GM19043 (cell line): ENCODE measurements at regions not wholly inside any gene's neighbourhood (a gene's known extent, or its start where the extent isn't known, plus 50 kb on each side); places are given as distances from the start of the nearest gene placed in this dataset.

Experiments
- ATAC-seq: cut with Tn5 transposase; IDR thresholded peaks from one replicate; pipeline ENCODE4 v1.9.1; 2021; ENCODE audit warnings: low read depth; ENCODE audit not compliant: unreplicated experiment

DNA sequence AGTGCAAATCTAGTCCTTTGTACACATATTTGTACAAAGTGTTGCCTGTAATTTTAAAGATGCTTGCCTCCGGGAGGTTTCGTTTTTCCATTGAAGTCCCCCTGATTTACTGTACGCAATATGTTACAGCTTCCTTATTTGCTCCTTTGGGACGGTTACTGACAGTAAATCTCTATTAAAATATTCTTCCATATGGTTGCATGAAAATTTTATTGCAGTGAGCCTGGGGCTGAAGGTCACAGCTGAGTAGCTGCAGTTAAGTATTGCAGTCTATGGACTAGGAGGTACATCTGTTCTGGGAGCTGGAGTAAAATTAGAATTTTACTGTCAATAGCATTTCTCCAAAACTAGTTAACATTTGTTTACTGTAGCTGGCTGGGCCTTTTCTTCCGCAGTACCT, 119.2 kb downstream of the ETAA1 start:
- ATAC-seq: no peak

DNA sequence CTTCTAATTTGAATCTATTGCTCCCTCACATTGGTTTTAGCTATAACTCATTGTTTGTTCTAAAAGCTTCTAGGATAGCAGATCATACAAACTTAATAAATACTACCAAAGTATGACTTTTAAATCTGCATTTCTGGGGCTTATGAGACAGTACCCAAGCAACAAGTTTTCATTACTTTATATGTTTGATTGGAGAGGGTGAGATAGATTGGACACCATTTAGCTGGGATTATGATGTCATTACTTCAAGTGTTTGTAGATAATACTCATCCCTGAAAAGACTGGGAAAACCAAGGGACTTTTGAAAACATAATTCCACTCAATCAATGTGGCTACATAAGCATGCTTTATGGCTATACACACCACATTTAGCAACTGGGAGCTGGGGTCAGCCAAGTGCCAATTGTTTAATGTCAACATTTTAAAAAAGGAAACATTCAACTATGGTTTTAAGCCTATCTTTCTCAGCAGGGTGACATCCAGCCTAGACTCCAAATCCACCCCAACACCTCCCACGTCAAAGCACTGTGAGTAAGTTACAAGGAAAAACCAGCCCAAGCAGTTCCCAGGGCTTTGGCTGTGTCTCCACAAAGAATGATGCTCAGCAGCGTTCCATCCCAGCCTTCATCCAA, 119.9 kb downstream of the ETAA1 start:
- ATAC-seq: no peak

DNA sequence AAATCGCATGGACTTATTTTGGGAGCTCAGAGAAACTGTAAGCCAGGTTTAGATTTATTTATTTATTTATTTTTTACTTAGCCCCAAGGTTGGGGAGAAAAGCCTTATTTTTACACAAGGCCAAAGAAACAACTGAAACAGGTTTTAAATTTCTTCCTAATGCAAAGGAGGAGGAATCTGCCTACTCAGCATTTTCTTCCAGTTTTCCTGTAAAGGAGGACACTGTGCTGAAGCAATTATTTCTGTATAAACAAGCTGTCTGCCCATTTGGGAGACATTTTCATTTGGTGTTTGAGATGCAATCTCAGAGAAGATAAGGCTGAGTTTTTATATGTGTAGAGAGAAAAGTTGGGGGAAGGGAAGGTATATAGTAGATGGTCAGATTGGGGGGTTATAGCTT, 125.0 kb downstream of the ETAA1 start:
- ATAC-seq: no peak

DNA sequence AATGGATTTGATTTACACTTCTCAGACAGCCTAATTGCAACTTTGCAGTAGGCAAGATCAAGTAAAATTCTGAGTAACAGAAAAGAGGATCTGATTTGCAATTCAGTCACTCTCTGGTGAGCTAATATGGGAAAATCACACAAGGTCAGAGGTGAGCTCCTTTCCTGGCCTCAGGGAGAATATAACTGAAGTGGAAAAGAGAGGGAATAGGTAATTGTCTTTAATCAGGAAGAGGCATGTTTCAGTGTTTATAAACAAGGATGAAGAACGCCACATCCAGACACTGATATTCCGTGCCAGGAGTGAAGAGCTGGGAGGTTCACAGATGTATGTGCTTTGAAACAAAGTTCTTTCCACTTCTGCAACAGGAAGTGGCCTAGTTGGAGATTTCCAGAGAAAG, 127.1 kb downstream of the ETAA1 start:
- no peak for ATAC-seq

DNA sequence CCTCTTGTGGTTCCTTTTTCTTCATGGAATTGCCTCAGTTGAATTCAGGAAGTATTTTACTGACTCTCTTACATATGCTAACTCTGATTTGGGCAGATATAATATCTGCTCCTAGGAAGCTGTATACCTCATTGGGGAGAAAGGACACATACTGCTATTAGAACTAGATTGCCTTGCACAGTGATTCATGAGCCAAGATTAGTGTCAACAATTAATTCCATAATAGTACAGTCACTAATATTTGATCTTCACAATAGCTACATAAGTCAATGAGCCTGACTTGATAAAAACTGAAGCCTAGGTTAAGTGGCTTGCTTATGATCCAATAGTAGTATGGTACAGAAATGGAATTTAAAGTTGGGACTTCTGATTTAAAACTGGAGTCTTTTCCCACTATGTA, 127.6 kb downstream of the ETAA1 start:
- ATAC-seq: no peak

DNA sequence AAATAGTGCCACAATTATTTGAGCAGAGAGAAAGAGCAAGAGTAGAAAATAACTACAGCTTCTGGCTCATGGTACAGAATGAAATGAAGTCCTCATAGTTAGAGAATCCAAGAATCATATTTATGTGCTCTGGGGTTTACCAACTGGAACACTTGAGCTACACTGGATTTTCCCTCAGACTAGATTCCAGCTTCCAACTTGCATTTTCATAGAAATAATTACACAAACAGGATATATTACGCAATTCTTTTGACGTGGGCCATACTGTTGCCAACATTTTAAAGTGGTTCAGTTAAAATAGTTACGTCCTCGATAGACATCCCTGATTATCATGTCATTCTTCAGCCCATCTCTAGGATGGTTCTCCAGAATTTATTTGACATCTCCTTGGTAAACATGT, 129.2 kb downstream of the ETAA1 start:
- no peak for ATAC-seq

DNA sequence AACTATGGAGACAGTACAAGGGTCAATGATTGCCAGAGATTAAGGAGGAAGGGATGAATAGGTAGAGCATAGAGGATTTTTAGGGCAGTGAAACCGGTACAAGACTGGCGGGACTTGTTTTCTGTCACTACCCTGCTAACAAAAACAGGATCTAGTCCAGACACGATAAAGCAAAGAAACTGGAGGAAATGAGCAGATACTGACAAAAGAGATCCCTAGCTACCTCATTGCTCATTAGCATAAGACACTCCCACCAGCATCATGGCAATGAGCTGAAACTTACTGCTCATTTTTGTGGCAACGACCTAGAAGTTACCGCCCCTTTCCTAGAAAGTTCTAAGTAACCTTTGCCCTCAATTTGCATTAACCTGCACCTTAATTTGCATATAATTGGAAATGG, 131.2 kb downstream of the ETAA1 start:
- no peak for ATAC-seq

DNA sequence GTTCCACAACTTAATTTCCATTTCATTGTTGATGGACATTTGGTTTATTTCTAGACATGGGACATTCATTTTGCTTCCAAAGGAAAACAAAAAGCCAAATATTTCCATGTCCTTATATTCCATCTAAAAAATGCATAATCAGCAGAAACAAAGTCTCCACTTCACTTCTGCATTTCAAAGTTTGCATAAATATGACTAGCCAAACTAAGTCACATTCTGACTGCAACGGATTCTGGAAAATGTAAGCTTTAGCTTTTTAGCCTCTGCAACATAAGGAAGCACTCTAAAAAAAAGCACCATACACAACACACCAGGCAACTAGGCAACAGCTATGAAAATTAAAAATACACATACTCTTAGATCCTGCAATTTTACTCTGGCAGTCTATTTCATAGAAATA, 135.3 kb downstream of the ETAA1 start:
- no peak for ATAC-seq

DNA sequence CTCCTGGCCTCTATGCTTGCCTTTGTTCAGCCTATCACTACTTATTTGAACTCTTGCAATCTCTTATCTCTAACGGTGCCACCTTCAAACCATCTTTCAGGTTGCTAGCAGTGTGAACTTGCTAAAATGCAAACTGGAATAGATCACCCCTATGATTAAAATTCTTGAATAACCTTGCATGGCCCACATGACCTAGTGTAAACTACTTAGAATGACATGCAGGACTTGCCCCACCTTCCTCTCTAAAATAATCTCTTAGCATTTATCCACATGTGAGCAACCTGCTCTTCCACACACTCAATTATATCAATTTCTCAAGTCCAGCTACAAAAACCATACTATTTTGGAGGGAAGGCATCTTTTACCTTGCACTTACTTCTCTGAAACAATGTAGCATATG, 137.6 kb downstream of the ETAA1 start:
- ATAC-seq: no peak

DNA sequence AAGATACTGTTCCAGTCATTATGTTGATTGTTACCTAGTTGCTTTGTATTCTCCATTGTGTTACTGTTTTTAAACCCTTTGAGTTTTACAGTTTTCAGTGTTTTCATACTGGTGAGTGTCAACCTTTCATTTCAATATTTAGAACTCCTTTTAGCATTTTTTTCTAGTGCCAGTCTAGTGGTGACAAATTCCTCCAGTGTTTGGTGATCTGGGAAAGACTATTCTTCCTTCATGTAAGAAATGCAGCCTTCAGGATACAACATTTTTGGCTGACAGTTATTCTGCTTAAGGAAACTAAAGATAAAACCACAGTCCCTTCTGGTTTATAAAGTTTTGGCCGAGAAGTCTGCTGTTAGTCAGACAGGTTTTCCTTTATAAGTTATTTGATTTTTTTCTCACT, 143.8 kb downstream of the ETAA1 start:
- no peak for ATAC-seq

DNA sequence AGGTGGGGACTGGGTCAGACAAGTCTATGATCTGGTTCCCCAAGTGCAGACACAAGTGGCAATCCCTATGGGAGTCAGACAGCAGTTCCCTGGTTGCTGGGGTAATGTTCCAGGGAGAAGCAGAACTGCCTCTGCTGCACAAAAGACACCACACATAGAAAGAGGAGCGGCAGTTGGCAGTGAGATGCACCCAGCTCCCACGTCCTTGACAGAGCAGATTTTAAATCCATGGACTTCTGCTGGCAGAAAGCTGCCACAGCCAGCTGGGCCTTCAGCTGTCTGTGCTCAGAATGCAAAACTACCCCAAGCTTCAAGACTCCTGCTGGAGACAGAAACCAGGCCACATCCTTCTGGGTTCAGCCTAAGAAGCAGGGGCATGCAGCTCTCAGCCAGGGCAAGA, 147.2 kb downstream of the ETAA1 start:
- ATAC-seq: no peak

DNA sequence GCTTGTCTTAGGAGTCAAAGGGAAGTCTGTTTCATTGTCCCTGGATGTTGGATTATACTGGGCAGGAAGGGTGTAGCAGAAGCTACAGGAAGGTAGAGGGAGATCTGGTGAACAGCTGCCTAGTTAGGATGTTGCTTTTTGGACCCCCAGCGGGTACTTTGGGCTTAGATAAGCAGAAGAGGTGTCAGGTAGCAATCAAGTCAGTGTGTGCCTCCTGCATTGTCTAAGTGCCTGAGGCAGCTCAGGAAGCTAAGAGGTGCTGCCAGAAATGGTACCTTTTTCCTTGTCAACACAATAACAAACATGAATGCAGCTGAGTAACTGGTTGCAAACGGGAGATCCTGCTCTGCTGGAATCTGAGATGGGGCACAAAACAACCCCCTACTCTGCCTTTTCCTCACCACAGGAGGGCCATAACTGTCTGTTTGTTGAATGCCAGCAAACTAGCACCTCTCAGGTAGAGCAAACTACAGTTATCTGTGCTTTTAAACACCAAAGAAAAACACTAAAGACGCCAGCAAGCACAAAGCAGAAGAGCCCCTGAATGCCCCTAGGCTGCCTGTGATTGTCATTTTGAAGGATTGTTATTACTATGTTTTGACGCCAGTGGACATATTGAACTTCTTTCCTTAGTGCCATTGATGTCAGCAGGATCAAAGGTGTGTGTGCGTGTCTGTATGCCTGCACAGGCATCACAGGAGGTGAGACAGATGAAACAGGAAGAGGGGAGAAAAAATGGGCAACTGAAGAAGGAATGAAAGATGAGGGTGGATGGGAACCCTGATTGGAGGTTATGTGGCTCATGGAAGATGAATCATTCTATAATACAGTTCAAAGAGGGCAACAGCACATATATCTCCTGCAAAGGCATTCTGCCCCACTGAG, 151.4 kb downstream of the ETAA1 start:
- ATAC-seq: no peak

DNA sequence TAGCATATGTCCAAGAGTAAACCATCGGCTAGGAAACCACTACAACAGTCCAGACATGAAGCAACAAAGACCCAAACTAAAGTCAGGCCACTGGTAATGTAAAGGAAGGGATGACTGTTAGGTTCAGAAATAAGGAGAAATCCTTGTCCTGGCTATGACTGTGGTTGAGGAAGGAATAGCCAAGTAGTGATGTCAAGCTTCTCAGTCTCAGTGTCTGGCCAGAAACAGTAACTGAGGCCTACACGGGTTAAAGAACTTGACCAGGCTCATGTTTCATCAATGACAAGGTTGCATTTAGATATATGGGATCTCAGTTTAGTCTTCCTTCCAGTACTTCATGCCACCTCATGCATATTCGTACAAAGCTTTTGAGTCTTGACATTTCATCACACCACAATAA, 162.0 kb downstream of the ETAA1 start:
- ATAC-seq: no peak

DNA sequence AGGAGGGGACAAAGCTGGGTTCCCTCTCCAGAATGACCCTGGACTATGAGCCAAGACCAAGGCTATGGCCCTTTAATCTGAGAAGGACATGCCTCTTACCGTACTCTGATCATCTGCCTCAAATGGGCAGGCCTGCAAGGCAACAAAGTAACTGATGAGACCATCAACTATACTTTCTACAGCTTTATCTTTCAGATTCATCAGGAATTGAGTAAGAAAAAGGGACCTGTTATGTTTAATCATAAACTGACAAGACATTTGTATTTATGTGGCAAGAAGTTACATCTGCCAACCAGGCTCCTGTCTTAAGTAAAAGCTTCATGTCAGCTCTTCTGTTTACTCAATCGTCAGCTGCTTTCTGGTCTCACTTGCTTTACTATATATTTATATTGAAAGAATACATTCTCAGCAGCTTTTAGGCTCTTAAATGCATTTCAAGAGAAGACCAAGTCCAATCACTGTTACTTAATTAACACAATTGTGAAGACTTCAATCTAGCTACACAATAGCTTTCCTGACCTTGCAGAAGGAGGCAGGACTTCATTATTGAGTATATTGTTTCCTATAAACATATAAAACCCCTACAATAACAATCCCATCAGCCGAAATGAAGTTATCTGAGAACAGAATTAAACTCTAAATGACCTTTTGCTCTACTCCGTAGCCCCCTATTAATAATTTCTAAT, 163.8 kb downstream of the ETAA1 start:
- ATAC-seq: no peak

DNA sequence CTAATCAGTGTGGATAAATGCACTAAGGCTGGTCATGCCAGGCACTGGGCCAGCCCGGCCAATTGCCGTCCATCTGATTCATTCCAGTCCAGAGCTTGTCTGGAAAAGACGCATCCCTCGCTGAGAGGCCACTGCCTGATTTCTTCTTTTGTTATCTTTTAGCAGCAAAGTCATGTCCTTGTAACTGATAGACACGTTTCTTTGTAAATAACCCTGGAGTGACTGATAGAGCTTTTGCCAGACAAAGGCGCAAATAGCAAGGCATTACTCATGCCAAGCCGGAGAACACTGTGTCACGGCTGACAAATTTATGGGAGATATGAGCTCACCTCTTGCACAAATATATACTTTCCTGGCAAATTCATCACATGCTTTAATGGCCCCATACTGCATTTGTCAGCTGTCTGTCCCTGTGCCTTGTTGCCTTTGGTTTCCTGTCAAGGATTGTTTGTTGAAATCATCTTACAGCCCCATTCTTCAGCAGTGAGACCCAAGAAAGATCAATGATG, 164.4 kb downstream of the ETAA1 start:
- ATAC-seq: no peak

DNA sequence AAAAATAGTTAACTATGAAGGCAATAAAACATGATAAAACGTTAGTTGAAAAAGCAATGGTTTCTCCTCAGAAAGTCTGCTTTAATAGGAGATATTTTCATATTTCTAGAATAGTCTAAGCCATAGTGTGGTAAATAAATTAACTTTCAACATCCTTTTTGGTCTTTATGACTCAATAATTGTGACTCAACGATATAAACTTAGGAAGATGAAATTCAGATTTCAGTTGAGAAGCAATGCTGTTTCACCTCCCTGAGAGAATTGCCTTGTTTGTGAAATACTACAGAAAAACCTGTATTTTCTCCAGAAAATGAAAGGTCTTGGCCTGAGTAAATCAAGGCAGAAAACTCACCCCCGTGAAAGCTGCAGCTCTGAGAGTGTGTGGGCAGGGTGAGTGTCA, 166.9 kb downstream of the ETAA1 start:
- ATAC-seq: no peak

DNA sequence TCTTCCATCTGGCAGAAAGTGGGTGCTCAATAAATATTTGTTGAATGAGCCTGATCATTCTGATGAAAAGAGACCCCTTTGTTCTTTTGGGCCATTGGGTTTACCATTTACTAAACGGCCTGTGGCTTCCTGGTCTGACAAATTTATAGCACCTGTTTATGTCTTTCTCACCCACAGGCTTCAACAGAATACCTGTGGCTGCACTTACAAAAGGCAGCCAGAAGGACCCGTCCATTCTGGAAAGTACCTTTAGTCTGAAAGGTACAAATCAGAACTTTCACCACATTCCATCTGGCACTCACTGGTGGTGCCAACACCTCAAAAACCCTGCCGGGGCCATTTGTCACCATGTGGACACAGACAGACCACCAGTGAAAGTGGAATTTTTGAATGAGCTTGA, 167.5 kb downstream of the ETAA1 start:
- ATAC-seq: no peak

DNA sequence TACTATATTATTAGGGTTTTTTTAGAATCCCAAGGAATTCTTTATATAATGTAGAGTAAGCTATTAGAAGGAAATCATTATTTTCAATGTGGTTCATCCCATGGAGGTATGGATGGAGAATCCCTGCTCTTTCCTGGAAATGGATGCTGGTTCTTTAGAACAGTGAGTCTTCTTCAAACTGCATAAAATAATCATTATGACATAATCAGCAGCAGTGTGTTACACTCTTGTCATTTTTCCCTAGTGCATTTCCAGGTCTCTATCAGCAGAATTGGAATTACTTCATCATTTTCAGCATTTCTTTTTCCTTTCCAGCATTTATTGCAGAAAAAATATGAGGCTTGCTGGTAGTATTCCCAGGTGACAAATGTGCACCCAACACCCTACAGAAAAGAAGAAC, 168.1 kb downstream of the ETAA1 start:
- no peak for ATAC-seq

DNA sequence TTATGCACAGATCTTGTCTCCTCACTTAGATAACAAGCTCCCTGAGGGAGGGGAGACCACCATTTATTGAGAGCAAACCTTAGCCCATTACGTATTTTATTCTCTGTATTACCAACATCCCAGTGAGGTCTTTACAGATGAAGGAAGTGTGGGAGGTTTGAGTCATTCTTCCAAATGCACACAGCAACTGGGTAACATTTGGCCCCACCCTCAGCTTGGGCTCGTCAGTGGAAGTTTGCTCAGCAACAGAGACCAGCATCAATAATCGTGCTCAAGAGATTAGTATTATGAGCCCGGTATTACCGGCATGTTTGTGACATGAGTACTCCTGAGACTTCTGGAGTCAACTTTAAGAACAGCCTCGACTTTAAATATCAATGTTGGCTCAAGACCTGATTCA, 168.6 kb downstream of the ETAA1 start:
- no peak for ATAC-seq

DNA sequence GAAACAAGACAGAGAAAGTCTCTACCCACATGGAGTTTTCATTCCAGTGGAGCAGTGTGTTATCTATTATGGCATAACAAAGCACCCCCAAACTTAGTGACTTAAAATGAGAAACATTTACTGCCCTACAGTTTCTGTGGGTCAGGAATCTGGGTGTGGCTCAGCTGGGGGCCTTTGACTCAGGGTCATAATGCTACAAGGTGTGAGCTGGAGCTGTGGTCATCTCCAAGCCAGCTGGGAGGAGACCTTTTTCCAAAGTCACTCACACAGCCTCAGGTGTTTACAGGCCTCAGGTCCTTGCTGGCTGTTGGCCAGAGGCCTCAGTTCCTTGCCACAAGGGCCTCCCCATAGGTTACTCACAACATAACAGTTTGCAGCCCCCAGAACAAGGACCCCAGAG, 169.2 kb downstream of the ETAA1 start:
- ATAC-seq: no peak

DNA sequence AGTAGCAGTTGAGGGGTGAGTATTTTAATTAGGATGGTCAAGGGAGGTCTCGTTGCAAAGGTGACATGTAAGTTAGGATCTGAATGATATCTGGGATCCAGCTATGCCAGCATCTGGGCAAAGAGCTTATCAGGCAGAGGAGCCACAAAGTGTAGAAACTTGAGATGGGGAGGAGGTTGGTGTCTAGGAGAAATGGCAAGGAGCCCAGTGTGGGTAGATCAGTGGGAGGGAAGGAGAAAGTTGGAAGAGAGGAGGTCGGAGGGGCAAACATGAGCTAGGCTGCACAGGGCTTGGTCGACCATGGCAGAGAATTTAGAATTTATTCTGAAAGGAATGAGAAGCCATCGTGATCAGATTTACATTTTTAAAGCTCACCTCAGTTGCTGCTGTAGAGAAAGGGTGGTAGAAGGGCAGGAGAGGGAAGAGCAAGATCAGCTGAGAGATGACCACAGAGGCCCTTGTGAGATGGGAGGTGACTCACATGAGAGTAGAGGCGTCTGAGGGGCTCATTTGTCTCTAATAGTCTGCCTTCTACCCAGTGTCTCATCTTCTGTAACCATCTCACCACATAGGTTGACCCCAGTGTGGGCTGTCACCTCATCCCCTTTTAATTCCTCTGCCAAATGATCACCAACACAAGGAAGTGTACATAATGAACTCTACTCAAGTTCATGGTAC, 170.0 kb downstream of the ETAA1 start:
- no peak for ATAC-seq
